Suprapubic skin (tissue), 4 donors: ENCODE measurements at regions not wholly inside any gene's neighbourhood (a gene's known extent, or its start where the extent isn't known, plus 50 kb on each side); places are given as distances from the start of the nearest gene placed in this dataset.

Experiments used
- POLR2A ChIP-seq, 2 donors: fragments of 450-650 bp; IDR thresholded peaks; one replicate each; pipeline ENCODE4 v1.6.1; 2017; ENCODE audit warnings: antibody characterized with exemption in 2 of 2, mild to moderate bottlenecking in 2 of 2, moderate library complexity in 2 of 2
- POLR2AphosphoS5 ChIP-seq, 3 donors: sonication (generic); formaldehyde crosslinking; IDR thresholded peaks; one replicate each; pipeline ENCODE4 v1.6.1; 2017; ENCODE audit warnings: antibody characterized with exemption in 3 of 3
- TF ChIP-seq, protein P1 (sequence below), 2 donors: fragments of 200-600 bp in 1 of 2; fragments of 450-650 bp in 1 of 2; sonication (generic) in 1 of 2; IDR thresholded peaks; one replicate each; pipeline ENCODE4 v1.5.1; 2016 to 2019; ENCODE audit warnings: antibody characterized with exemption in 2 of 2, mild to moderate bottlenecking in 1 of 2, moderate library complexity in 1 of 2

DNA sequence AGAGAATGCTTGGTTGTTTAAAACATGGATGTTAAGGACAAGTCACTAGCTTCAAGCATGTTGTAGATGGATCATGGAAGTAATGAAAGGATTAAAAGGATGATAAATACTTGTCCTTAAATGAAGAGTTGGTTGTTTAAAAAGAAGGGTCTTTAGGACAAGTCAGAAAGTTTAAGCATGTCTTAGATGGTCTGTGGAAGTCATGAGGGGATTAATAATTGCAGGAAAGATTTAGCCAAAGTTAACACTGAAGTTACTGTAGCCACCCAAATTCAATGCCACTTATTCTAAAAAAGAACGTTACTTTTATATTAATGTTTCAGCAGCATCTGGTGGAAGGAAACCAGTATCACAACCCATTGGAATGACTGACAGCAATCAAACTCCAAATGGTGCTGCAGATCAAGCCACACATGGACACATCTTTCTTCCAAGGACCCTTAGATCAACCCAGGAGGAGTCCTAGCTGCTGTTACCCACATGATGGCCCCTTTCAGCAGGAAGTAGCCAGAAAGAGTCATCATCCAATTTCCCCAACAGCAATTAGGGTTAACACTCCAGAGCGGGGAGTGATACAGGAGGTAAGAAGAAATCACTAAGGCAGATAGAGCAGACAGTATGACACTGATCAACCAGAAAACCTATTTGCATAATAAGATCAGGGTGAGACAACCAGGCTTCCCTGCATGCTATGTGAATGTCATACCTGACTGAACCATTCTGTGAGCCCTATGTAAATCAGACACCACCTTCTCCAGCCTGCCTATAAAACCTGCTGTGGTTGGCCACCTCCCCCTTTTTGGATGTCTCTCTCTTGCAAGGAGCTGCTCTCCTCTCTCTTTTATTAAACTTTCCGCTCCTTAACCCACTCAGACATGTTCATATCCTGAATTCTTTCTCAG is 88.4 kb upstream of the GNAZ start:
- TF ChIP-seq POLR2AphosphoS5 (IDR thresholded peaks at IDR 0.05), result no peak
- TF ChIP-seq, protein P1, sequence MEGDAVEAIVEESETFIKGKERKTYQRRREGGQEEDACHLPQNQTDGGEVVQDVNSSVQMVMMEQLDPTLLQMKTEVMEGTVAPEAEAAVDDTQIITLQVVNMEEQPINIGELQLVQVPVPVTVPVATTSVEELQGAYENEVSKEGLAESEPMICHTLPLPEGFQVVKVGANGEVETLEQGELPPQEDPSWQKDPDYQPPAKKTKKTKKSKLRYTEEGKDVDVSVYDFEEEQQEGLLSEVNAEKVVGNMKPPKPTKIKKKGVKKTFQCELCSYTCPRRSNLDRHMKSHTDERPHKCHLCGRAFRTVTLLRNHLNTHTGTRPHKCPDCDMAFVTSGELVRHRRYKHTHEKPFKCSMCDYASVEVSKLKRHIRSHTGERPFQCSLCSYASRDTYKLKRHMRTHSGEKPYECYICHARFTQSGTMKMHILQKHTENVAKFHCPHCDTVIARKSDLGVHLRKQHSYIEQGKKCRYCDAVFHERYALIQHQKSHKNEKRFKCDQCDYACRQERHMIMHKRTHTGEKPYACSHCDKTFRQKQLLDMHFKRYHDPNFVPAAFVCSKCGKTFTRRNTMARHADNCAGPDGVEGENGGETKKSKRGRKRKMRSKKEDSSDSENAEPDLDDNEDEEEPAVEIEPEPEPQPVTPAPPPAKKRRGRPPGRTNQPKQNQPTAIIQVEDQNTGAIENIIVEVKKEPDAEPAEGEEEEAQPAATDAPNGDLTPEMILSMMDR (IDR thresholded peaks at IDR 0.05), result no peak
- TF ChIP-seq POLR2A (IDR thresholded peaks at IDR 0.05), result no peak
